ENCODE measurements at regions not wholly inside any gene's neighbourhood (a gene's known extent, or its start where the extent isn't known, plus 50 kb on each side); places are given as distances from the start of the nearest gene placed in this dataset.

DNA sequence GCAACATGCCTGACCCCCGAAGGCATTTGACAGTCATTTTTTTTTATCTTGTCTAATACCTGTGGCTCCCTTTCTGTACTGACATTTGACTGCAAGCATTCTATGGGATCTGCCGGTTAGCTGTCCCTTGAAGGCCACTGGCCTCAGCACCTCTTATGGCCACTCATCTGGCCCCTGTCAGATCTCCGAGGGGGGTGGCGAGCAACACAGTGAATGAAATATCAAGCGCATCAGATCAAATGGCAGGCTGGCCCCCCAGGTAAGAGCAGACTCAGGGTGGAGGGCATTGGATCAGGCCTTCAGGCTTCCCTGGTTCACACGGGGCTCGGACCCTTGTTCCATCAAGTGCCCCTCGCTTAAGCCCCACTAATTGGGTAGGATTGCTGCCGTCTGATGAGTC, 199.6 kb upstream of the MKI67 start:
- no peak for TF ChIP-seq CTCF (IDR thresholded peaks at IDR 0.05; ENCODE audit: insufficient read depth, low read length, severe bottlenecking)
- Histone ChIP-seq H3K4me3 (ENCODE audit: low read depth, low read length) (no peak overlapping the region), H3K36me3 (ENCODE audit: control insufficient read depth, insufficient read depth, low read length) (no peaks in the 10 kb centered on the region), H3K27me3 (ENCODE audit: control insufficient read depth, insufficient read depth, low read length) (no peaks in the 10 kb centered on the region)
- DNase-seq (ENCODE audit: low read depth), result no peak
- FAIRE-seq, result no peak

- FAIRE-seq, result no peak
- Histone ChIP-seq H3K27me3 (ENCODE audit: control insufficient read depth, insufficient read depth, low read length) (no peaks in the 10 kb centered on the region), H3K4me3 (ENCODE audit: low read depth, low read length) (no peak overlapping the region), H3K36me3 (ENCODE audit: control insufficient read depth, insufficient read depth, low read length) (no peaks in the 10 kb centered on the region)
- no peak for DNase-seq (ENCODE audit: low read depth)
- no peak for TF ChIP-seq CTCF (IDR thresholded peaks at IDR 0.05; ENCODE audit: insufficient read depth, low read length, severe bottlenecking)
Observed at GRCh38 chr10:128326251-128326650, 200.0 kb upstream of the MKI67 start.

GRCh38 chr10:128326851-128327250, 200.6 kb upstream of the MKI67 start:
- Histone ChIP-seq H3K36me3 (ENCODE audit: control insufficient read depth, insufficient read depth, low read length) (no peaks in the 10 kb centered on the region), H3K27me3 (ENCODE audit: control insufficient read depth, insufficient read depth, low read length) (no peaks in the 10 kb centered on the region), H3K4me3 (ENCODE audit: low read depth, low read length) (no peak overlapping the region)
- TF ChIP-seq CTCF (IDR thresholded peaks at IDR 0.05; ENCODE audit: insufficient read depth, low read length, severe bottlenecking), result no peak
- no peak for DNase-seq (ENCODE audit: low read depth)
- no peak for FAIRE-seq

- no peak for FAIRE-seq
- no peak for TF ChIP-seq CTCF (IDR thresholded peaks at IDR 0.05; ENCODE audit: insufficient read depth, low read length, severe bottlenecking)
- DNase-seq (ENCODE audit: low read depth), result no peak
- Histone ChIP-seq H3K27me3 (ENCODE audit: control insufficient read depth, insufficient read depth, low read length) (no peaks in the 10 kb centered on the region), H3K4me3 (ENCODE audit: low read depth, low read length) (no peak overlapping the region), H3K36me3 (ENCODE audit: control insufficient read depth, insufficient read depth, low read length) (no peaks in the 10 kb centered on the region)
Observed at GRCh38 chr10:128336401-128336800, 210.2 kb upstream of the MKI67 start.

GRCh38 chr10:128337860-128338378, 211.7 kb upstream of the MKI67 start:
- Histone ChIP-seq H3K36me3 (ENCODE audit: control insufficient read depth, insufficient read depth, low read length) (no peaks in the 10 kb centered on the region), H3K27me3 (ENCODE audit: control insufficient read depth, insufficient read depth, low read length) (no peaks in the 10 kb centered on the region), H3K4me3 (ENCODE audit: low read depth, low read length) (no peak overlapping the region)
- no peak for DNase-seq (ENCODE audit: low read depth)
- FAIRE-seq, result no peak
- no peak for TF ChIP-seq CTCF (IDR thresholded peaks at IDR 0.05; ENCODE audit: insufficient read depth, low read length, severe bottlenecking)

DNA sequence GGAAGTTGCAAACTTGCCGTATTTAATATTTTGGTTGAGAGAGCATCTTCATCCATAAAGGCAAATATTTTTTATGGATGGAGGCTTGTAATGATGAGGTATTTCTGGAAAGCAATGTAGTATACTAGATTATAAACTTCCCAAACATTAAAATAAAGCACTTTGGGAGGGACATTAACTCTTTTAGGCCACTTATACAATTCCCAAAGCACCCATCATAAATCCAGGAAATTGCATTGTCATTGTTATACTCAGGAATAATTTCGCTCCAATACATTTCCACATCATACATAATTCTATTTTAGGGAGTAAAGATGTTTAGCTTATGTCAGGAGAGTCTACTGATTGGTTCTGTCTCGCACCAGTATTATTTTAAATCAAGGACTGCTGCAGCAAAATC, 212.7 kb upstream of the MKI67 start:
- TF ChIP-seq CTCF (IDR thresholded peaks at IDR 0.05; ENCODE audit: insufficient read depth, low read length, severe bottlenecking), result no peak
- DNase-seq (ENCODE audit: low read depth) (no peak), FAIRE-seq (no peak)
- Histone ChIP-seq H3K4me3 (ENCODE audit: low read depth, low read length) (no peak overlapping the region), H3K36me3 (ENCODE audit: control insufficient read depth, insufficient read depth, low read length) (no peaks in the 10 kb centered on the region), H3K27me3 (ENCODE audit: control insufficient read depth, insufficient read depth, low read length) (no peaks in the 10 kb centered on the region)

All from bronchial epithelial cell (primary cell).